NB4 (cell line): ENCODE measurements at regions not wholly inside any gene's neighbourhood (a gene's known extent, or its start where the extent isn't known, plus 50 kb on each side); places are given as distances from the start of the nearest gene placed in this dataset.

Experiments used
- DNase-seq: peaks from one replicate; pipeline ENCODE4 v3.0.0; 2010; ENCODE audit warnings: low read depth
- H3K4me3 ChIP-seq: one replicate; pipeline ENCODE4 v1.5.1; 2011; ENCODE audit warnings: mild to moderate bottlenecking, low read depth, low read length, moderate library complexity
- MYC ChIP-seq: IDR thresholded peaks from 2 replicates; pipeline ENCODE4 v1.6.1; 2011; ENCODE audit warnings: low read depth, low read length
- POLR2A ChIP-seq: IDR thresholded peaks from 2 replicates; pipeline ENCODE4 v1.6.1; 2011; ENCODE audit warnings: mild to moderate bottlenecking; ENCODE audit not compliant: insufficient read length; ENCODE audit errors: extremely low read depth
- TF ChIP-seq, protein P1 (sequence below): IDR thresholded peaks from one replicate; pipeline ENCODE4 v1.5.1; 2012; ENCODE audit warnings: low read depth, low read length
- TF ChIP-seq, protein P2 (sequence below): IDR thresholded peaks from 2 replicates; pipeline ENCODE4 v1.6.1; 2011; ENCODE audit warnings: low read depth, low read length

DNA sequence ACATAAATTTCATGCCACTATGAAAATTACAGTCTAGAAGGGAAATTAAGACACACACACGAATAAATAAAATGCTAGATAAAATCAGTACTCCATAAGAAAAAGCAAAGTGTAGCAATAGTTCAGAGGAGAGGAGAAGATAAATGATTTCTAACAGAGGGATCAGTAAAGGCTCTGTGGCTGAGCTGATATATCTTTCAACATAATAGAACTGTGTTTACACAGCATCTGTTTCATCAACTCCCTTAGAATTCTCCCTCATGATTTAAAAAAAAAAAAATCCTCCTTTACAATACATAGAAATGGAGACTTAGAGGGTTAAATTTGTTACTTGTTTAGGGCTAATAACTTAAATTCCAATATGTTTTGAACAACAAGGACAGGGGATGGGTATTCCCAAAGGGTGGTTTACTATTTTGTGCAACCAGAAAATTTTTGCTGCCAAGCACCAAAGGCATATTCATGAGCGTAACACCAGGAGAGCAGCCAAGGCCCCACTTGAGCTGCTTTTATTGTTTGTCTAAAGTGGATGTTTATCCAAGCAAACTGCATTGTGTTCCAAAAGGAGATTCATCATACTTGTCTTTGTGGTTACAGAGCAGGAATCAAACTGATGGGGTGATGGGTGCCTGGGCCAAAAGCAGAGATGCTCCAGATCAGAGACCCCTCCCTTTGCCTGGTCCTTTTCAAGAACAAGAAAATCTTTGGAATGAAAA is 162.7 kb downstream of the BMP4 start:
- no peak for TF ChIP-seq MYC
- TF ChIP-seq, protein P1, sequence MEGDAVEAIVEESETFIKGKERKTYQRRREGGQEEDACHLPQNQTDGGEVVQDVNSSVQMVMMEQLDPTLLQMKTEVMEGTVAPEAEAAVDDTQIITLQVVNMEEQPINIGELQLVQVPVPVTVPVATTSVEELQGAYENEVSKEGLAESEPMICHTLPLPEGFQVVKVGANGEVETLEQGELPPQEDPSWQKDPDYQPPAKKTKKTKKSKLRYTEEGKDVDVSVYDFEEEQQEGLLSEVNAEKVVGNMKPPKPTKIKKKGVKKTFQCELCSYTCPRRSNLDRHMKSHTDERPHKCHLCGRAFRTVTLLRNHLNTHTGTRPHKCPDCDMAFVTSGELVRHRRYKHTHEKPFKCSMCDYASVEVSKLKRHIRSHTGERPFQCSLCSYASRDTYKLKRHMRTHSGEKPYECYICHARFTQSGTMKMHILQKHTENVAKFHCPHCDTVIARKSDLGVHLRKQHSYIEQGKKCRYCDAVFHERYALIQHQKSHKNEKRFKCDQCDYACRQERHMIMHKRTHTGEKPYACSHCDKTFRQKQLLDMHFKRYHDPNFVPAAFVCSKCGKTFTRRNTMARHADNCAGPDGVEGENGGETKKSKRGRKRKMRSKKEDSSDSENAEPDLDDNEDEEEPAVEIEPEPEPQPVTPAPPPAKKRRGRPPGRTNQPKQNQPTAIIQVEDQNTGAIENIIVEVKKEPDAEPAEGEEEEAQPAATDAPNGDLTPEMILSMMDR = no peak
- TF ChIP-seq POLR2A = no peak
- TF ChIP-seq, protein P2, sequence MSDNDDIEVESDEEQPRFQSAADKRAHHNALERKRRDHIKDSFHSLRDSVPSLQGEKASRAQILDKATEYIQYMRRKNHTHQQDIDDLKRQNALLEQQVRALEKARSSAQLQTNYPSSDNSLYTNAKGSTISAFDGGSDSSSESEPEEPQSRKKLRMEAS = no peak
- no peak for DNase-seq

DNA sequence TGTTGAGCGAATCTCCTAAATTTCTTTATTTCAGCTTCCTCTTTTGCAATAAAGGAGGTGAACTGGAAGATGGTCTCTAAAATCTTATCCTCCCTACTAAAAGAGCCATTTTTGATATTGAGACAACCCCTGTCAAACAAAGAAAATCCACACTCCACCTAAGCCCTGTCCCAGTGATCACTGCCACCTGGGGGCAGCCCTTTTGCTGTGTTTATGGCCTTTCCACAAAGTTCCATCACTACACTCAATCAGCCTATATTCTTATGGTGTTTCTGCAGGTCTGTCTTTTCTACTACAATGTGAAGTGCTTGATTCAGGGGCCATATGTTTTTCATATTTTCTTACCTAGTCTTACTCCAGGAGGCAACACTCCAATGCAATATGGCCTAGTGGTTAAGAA is 163.7 kb downstream of the BMP4 start:
- DNase-seq = no peak
- TF ChIP-seq MYC (no peak), POLR2A (no peak)
- TF ChIP-seq, protein P1 = no peak
- TF ChIP-seq, protein P2 = no peak
- no peak overlapping the region for H3K4me3 ChIP-seq

More for the DNA sequence above, 162.7 kb downstream of the BMP4 start:
- no peak overlapping the region for H3K4me3 ChIP-seq

DNA sequence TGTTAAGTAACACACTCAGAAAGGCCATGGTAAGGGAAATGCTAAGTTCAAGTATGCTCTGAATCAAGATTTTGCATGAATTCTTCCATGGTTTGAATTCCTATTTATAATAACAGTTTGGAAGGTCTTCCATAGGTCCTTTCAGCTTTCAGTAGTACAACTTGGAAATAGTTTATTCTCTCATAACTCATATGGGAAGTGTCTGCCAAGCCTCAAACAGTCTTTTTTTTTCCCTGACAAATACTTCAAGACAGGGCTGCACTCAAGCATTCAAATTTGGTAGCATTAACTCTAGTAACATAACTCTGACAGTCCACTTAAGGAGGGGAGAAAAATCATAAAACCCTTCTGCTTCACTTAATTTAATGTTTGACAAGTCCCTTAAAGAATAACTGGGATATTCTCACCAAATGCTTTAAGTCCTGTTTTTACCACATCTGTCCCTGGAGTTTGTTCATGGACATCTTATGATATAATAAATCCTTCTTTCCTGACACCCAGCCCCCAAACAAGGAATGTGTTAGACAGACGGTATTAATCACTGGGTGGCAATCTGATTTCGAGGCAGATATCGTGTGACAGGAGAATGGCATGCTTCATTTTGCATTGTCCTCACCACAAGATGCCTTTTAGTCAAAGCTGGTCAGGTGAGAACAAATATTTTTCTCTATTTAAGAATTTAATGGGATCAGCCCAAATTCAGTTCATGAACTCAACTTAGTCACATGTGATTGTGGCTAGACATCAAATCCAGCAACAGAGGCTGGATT is 165.7 kb downstream of the BMP4 start:
- no peak overlapping the region for H3K4me3 ChIP-seq
- TF ChIP-seq POLR2A (no peak), MYC (no peak)
- TF ChIP-seq, protein P1 = no peak
- TF ChIP-seq, protein P2 = no peak
- DNase-seq = no peak

DNA sequence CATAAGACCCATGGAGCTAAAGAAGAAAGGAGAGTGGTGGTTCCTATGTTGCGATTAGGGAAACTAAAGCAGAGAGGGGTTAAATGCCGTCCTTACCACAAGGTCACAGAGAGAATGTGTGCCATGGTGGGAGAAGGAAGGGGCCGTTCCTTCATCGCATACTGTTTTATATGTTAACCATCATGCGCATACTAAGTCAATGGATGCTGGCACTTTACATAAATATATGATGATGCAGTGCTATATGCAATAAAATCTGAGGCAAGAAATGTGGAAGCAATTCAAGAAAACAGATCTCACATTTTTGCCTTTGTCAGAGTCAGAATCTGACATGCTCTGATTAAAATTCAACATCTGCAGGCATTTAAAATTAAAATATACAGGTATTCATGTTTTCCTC is 168.1 kb downstream of the BMP4 start:
- DNase-seq = no peak
- TF ChIP-seq POLR2A = no peak
- TF ChIP-seq, protein P1 = no peak
- H3K4me3 ChIP-seq = no peak overlapping the region

DNA sequence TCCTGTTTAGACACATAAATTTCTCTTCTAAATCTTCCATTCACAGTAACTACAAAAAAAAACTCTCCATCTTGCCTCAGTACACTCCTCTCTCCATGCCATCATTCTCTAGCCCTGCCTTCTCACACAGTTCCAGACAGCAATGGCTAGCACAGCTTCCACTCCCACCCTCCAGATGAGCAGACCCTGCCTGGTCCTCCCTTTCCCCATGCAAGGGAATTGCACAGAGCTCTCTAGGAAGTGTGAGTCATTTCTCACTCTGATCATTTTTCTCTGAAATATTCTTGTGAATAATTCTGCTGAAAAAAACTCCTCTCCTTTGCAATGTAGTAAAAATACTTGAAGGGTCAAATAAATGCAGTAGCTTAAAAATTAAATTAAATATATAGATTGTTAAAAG is 170.6 kb downstream of the BMP4 start:
- no peak overlapping the region for H3K4me3 ChIP-seq
- no peak for DNase-seq
- TF ChIP-seq POLR2A (no peak), MYC (no peak)
- TF ChIP-seq, protein P2 = no peak

DNA sequence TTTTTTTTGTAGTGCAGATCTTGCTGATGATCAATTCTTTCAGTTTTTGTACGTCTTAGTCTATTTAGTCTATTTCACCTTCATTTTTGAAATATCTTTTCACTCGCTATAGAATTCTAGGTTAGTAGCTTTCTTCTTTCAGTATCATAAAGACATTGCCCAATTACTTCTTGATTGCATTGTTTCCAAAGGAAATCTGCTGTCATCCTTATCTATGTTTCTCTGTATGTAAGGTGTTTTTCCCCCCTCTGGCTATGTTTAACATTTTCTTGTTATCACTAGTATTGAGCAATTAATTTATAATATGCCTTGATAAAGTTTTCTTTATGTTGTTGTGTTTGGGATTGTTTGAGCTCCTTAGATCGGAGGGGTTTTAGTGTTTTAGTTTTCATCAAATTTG is 171.9 kb downstream of the BMP4 start:
- H3K4me3 ChIP-seq = no peak overlapping the region
- no peak for TF ChIP-seq POLR2A
- TF ChIP-seq, protein P1 = no peak
- TF ChIP-seq, protein P2 = no peak
- no peak for TF ChIP-seq MYC
- no peak for DNase-seq
